OCI-LY7 (cell line): ENCODE measurements at regions not wholly inside any gene's neighbourhood (a gene's known extent, or its start where the extent isn't known, plus 50 kb on each side); places are given as distances from the start of the nearest gene placed in this dataset.

Experiments used
- CTCF ChIP-seq: fragments of 200-600 bp; sonication (generic); conservative IDR thresholded peaks from 2 replicates; pipeline ENCODE4 v1.5.1; 2014; ENCODE audit warnings: mild to moderate bottlenecking, antibody characterized with exemption, low read length, moderate library complexity, mixed read lengths
- EZH2phosphoT487 ChIP-seq: fragments of 200-600 bp; sonication (generic); IDR thresholded peaks from 2 replicates; pipeline ENCODE4 v1.6.1; 2018; ENCODE audit warnings: low read depth, borderline replicate concordance, mild to moderate bottlenecking, mixed run types, antibody characterized with exemption, low read length, moderate library complexity, mixed read lengths

GRCh38 chr10:46235705-46236545, 50.9 kb upstream of the ANTXRL start:
- TF ChIP-seq CTCF (no peak), EZH2phosphoT487 (no peak)
